Tibial nerve (tissue), 4 donors: ENCODE measurements at regions not wholly inside any gene's neighbourhood (a gene's known extent, or its start where the extent isn't known, plus 50 kb on each side); places are given as distances from the start of the nearest gene placed in this dataset.

Experiments
- DNase-seq, 2 donors: peaks; one replicate each; pipeline ENCODE4 v3.0.0-alpha.2; 2019; ENCODE audit warnings: low spot score in 2 of 2
- H3K27ac ChIP-seq, 4 donors: fragments of 200-600 bp; sonication (generic) in 3 of 4; one replicate each; pipeline ENCODE4 v1.5.1; 2017 to 2019; ENCODE audit warnings: mild to moderate bottlenecking in 1 of 4
- H3K27me3 ChIP-seq, 2 donors: fragments of 200-600 bp; sonication (generic) in 1 of 2; one replicate each; pipeline versions ENCODE4 v1.5.1 to v1.6.0; 2017 to 2019
- H3K36me3 ChIP-seq, 3 donors: fragments of 200-600 bp; sonication (generic); one replicate each; pipeline ENCODE4 v1.5.1; 2018 to 2019
- H3K4me1 ChIP-seq, 4 donors: fragments of 200-600 bp; sonication (generic) in 3 of 4; one replicate each; pipeline ENCODE4 v1.5.1; 2017 to 2019
- H3K4me3 ChIP-seq, 4 donors: fragments of 200-600 bp; sonication (generic) in 3 of 4; one replicate each; pipeline ENCODE4 v1.5.1; 2017 to 2019; ENCODE audit warnings: mild to moderate bottlenecking in 1 of 4, moderate library complexity in 1 of 4
- H3K9me3 ChIP-seq, 4 donors: fragments of 200-600 bp; sonication (generic) in 3 of 4; one replicate each; pipeline ENCODE4 v1.5.1; 2017 to 2019
- CTCF ChIP-seq, 5 experiments: fragments of 200-600 bp in 3 of 5; fragments of 450-650 bp in 2 of 5; sonication (generic) in 3 of 5; IDR thresholded peaks; one replicate each; pipeline ENCODE4 v1.5.1; 2016 to 2019; ENCODE audit warnings: antibody characterized with exemption in 5 of 5, mild to moderate bottlenecking in 3 of 5, moderate library complexity in 2 of 5
- EP300 ChIP-seq, 2 donors: sonication (generic); formaldehyde crosslinking; IDR thresholded peaks; one replicate each; pipeline ENCODE4 v1.6.1; 2017; ENCODE audit warnings: antibody characterized with exemption in 2 of 2, mild to moderate bottlenecking in 1 of 2
- POLR2A ChIP-seq, 2 donors: fragments of 450-650 bp; IDR thresholded peaks; one replicate each; pipeline ENCODE4 v1.6.1; 2017; ENCODE audit warnings: antibody characterized with exemption in 2 of 2, mild to moderate bottlenecking in 2 of 2, moderate library complexity in 2 of 2
- WGBS, 2 donors: methylation state at CpG; one replicate each; pipeline ENCODE4 v1.1.5; 2018; 5-methylcytosine and 5-hydroxymethylcytosine counted together

GRCh38 chr4:126955292-126956183, 677.2 kb upstream of the INTU start:
- TF ChIP-seq POLR2A (IDR thresholded peaks at IDR 0.05) (no peak), CTCF (IDR thresholded peaks at IDR 0.05) (no peak)
- no peak for DNase-seq
- WGBS, 2 donors, result 79 to 89% methylated on average over 15 to 16 of the region's 21 CpGs
- no peaks in the 10 kb centered on the region for H3K36me3 ChIP-seq
- no peaks in the 10 kb centered on the region for H3K9me3 ChIP-seq
- H3K27me3 ChIP-seq, result no peaks in the 10 kb centered on the region
- H3K4me1 ChIP-seq, result no peaks in the 10 kb centered on the region
- H3K27ac ChIP-seq, result no peak overlapping the region
- H3K4me3 ChIP-seq, result no peak overlapping the region

GRCh38 chr4:126956184-126956897, 676.4 kb upstream of the INTU start:
- H3K27me3 ChIP-seq, result no peaks in the 10 kb centered on the region
- H3K4me1 ChIP-seq, result no peaks in the 10 kb centered on the region
- H3K4me3 ChIP-seq, result no peak overlapping the region
- no peaks in the 10 kb centered on the region for H3K36me3 ChIP-seq
- H3K27ac ChIP-seq, result no peak overlapping the region
- H3K9me3 ChIP-seq, result no peaks in the 10 kb centered on the region
- WGBS, 2 donors, result 93 to 95% methylated on average over 28 of the region's 28 CpGs
- DNase-seq, result no peak
- TF ChIP-seq CTCF (IDR thresholded peaks at IDR 0.05) (no peak), EP300 (IDR thresholded peaks at IDR 0.05) (no peak), POLR2A (IDR thresholded peaks at IDR 0.05) (no peak)

GRCh38 chr4:126957556-126957955, 675.2 kb upstream of the INTU start:
- no peak overlapping the region for H3K4me3 ChIP-seq
- 75 to 81% methylated on average over 1 of the region's 1 CpG for WGBS, 2 donors
- H3K36me3 ChIP-seq, result no peaks in the 10 kb centered on the region
- no peaks in the 10 kb centered on the region for H3K9me3 ChIP-seq
- TF ChIP-seq POLR2A (IDR thresholded peaks at IDR 0.05) (no peak), EP300 (IDR thresholded peaks at IDR 0.05) (no peak), CTCF (IDR thresholded peaks at IDR 0.05) (no peak)
- no peak overlapping the region for H3K27ac ChIP-seq
- no peaks in the 10 kb centered on the region for H3K4me1 ChIP-seq
- DNase-seq, result no peak
- H3K27me3 ChIP-seq, result no peaks in the 10 kb centered on the region

- no peak for DNase-seq
- no peaks in the 10 kb centered on the region for H3K9me3 ChIP-seq
- no peaks in the 10 kb centered on the region for H3K36me3 ChIP-seq
- H3K4me3 ChIP-seq, result no peak overlapping the region
- TF ChIP-seq EP300 (IDR thresholded peaks at IDR 0.05), result no peak
- TF ChIP-seq CTCF (IDR thresholded peaks at IDR 0.05), result no peak
- no peaks in the 10 kb centered on the region for H3K4me1 ChIP-seq
- WGBS, 2 donors, result 82 to 84% methylated on average over 1 of the region's 1 CpG
- no peaks in the 10 kb centered on the region for H3K27me3 ChIP-seq
- no peak overlapping the region for H3K27ac ChIP-seq
Measured at GRCh38 chr4:126957987-126958386, 674.8 kb upstream of the INTU start.

- no peak for TF ChIP-seq EP300 (IDR thresholded peaks at IDR 0.05)
- TF ChIP-seq POLR2A (IDR thresholded peaks at IDR 0.05), result no peak
- no peak for TF ChIP-seq CTCF (IDR thresholded peaks at IDR 0.05)
Measured at GRCh38 chr4:126958482-126958881, 674.3 kb upstream of the INTU start.

More at GRCh38 chr4:126958482-126958881, 674.3 kb upstream of the INTU start:
- no peak overlapping the region for H3K27ac ChIP-seq
- no peaks in the 10 kb centered on the region for H3K9me3 ChIP-seq
- no peaks in the 10 kb centered on the region for H3K36me3 ChIP-seq
- no peaks in the 10 kb centered on the region for H3K4me1 ChIP-seq
- no peak overlapping the region for H3K4me3 ChIP-seq
- DNase-seq, result no peak
- no peaks in the 10 kb centered on the region for H3K27me3 ChIP-seq
